Fibroblast of skin of scalp (primary cell): ENCODE measurements at regions not wholly inside any gene's neighbourhood (a gene's known extent, or its start where the extent isn't known, plus 50 kb on each side); places are given as distances from the start of the nearest gene placed in this dataset.
"Not testable (repeated sequence)": the region's sequence is repeated elsewhere in the genome, so short reads cannot be mapped to it uniquely, and the experiment has no call there.

ENCODE experiments used
- DNase-seq: peaks from one replicate; pipeline ENCODE4 v3.0.0-alpha.2; 2013

GRCh38 chr7:131786204-131786603 lies 229.8 kb upstream of the PODXL start:
- DNase-seq: no peak

- no peak for DNase-seq
Measured at GRCh38 chr7:131778601-131779000, 222.2 kb upstream of the PODXL start.

- DNase-seq: no peak
Measured at GRCh38 chr7:131774419-131775220, 218.2 kb upstream of the PODXL start.

- DNase-seq: no peak
Measured at GRCh38 chr7:131773413-131773812, 217.0 kb upstream of the PODXL start.

GRCh38 chr7:131769241-131769640 lies 212.8 kb upstream of the PODXL start:
- DNase-seq: peak; percentile 10

- no peak for DNase-seq
Measured at GRCh38 chr7:131767591-131767990, 211.2 kb upstream of the PODXL start.

GRCh38 chr7:131765575-131765974 lies 209.1 kb upstream of the PODXL start:
- DNase-seq: no peak

- DNase-seq: no peak
Measured at GRCh38 chr7:131764143-131764775, 207.8 kb upstream of the PODXL start.

GRCh38 chr7:131762753-131763152 lies 206.3 kb upstream of the PODXL start:
- DNase-seq: no peak

- DNase-seq: not testable (repeated sequence)
Measured at GRCh38 chr7:131755801-131756200, 199.4 kb upstream of the PODXL start.

GRCh38 chr7:131753620-131754222 lies 197.3 kb upstream of the PODXL start:
- peak; percentile 5 for DNase-seq

GRCh38 chr7:131747658-131748232 lies 191.3 kb upstream of the PODXL start:
- no peak for DNase-seq

- DNase-seq: peak; percentile 59
Measured at GRCh38 chr7:131745390-131746248, 189.2 kb upstream of the PODXL start.

- no peak for DNase-seq
Measured at GRCh38 chr7:131741446-131741845, 185.0 kb upstream of the PODXL start.

- no peak for DNase-seq
Measured at GRCh38 chr7:131737746-131738465, 181.5 kb upstream of the PODXL start.

GRCh38 chr7:131735101-131735500 lies 178.7 kb upstream of the PODXL start:
- DNase-seq: no peak

GRCh38 chr7:131733604-131734003 lies 177.2 kb upstream of the PODXL start:
- DNase-seq: no peak

- no peak for DNase-seq
Measured at GRCh38 chr7:131727189-131727588, 170.8 kb upstream of the PODXL start.

GRCh38 chr7:131726686-131727085 lies 170.3 kb upstream of the PODXL start:
- DNase-seq: no peak

- DNase-seq: no peak
Measured at GRCh38 chr7:131726031-131726430, 169.6 kb upstream of the PODXL start.

- no peak for DNase-seq
Measured at GRCh38 chr7:131724776-131725345, 168.4 kb upstream of the PODXL start.
